GM18861 (cell line): ENCODE measurements at regions not wholly inside any gene's neighbourhood (a gene's known extent, or its start where the extent isn't known, plus 50 kb on each side); places are given as distances from the start of the nearest gene placed in this dataset.

Source experiments
- ATAC-seq: cut with Tn5 transposase; IDR thresholded peaks from one replicate; pipeline ENCODE4 v1.9.1; 2021; ENCODE audit not compliant: unreplicated experiment

GRCh38 chr6:14739827-14740226, 506.0 kb upstream of the JARID2 start:
- no peak for ATAC-seq

DNA sequence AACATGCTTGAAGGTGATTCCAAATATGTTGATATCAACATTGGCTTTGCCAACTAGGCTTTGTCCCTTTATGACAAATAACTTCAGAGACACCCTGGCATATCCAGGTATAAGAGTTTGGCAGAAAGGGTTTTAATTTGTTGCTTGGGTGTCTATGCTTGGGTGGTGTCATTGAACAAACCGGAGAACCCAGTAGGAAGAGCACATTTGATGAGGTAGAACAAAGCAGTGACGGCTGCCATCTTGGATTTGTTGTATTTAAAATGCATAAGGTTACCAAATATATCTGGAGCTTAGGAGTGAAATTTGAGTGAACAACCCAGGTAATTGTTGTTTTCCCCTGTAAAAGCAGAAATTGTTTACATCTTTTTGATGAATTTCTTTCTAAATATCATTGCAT, 503.7 kb upstream of the JARID2 start:
- ATAC-seq: no peak

- no peak for ATAC-seq
Measured at GRCh38 chr6:14742680-14743079, 503.2 kb upstream of the JARID2 start.

GRCh38 chr6:14743144-14743473, 502.8 kb upstream of the JARID2 start:
- no peak for ATAC-seq

DNA sequence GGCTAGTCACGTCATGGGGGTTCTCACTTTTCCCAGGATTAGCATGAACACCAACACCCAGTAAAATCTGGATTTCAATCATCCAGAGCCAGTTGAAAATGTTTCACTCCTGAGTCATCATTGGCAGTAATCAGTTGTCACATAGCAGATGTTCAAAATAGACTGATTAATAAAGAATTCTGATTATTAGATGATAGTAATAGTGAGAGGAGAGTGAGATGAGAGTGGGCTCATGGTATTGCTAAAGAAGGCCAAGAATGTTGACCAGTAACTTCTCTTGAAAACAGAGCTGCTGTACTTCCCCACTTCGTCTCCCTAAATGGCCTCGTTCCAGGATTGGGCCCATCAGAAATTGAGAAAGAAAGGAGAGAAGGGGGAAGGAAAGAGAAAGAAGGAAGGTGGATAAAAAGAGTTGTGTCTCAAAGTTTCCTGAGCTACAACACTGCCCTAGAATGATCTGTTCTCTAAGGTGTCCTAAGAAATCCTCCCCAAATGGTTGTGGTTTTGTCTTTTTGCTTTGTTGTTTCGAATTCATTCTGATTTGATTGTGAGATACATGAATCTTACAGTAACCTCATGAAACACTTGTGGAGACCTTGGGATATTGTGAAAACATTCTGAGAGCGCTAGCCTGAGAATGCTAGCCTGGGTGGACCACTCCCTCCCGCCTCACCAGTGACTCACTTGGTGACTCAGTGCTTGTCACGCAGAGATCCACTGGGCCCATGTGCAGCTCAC, 502.2 kb upstream of the JARID2 start:
- ATAC-seq: no peak

GRCh38 chr6:14744212-14744556, 501.7 kb upstream of the JARID2 start:
- no peak for ATAC-seq

DNA sequence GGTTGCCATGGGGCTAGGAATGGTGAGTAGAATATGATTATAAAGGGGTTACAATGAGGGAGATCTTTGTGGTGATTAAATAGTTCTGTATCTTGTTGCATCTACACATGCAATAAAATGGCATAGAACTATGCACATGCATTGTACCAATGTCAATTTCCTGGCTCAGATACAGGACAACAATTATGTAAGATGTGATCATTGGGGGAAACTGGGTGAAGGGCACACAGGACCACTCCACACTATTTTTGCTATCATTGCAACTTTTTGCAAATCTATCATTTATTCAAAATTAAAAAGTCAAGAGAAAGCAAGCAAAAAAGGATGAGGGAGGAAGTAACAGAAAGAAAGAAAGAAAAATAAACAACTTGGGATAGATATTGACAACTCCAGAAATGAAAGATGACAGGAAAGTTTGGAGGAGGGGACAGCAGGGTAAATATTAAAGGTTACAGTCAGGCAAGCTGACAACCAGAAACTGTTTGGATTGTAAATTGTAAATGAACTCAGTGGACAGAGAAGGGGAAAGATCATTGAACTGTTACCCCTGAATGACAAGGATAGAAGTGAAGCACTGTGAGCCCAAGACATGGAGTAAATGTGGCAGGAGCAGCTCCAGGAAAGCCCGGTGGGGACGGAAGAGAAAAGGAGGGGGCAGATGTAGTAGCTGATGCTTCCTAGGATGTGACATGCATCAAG, 499.6 kb upstream of the JARID2 start:
- no peak for ATAC-seq

DNA sequence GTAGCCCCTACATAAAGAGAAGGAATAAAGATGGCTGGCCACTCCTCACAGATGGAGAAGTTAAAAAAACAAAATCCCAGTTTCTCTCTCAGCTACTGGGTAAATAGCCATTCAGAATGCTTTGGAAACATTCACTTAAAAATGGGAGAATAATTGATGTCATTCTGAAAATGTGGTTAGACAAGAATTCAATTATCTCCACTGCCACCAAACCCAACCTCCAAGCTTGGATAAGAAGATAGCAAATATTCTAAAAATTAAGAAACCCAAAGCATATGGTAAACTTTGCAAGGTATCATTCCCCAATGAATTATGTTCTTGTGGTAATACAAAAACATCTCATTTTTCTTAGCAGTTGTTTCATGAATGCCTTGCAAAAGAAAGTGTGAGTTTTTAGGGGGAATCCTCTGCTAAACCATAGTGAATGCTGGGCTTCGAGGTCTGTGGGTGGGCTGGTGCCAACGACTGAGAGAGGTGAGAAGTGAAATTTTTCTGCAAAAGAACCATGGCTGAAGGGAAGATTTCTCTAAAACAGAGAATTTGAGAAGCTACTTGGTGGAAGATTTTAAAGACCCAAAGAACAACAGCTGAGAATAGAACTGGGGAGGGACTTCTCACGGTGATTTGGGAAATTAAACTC, 497.9 kb upstream of the JARID2 start:
- no peak for ATAC-seq

- ATAC-seq: no peak
Measured at GRCh38 chr6:14748679-14749078, 497.2 kb upstream of the JARID2 start.

DNA sequence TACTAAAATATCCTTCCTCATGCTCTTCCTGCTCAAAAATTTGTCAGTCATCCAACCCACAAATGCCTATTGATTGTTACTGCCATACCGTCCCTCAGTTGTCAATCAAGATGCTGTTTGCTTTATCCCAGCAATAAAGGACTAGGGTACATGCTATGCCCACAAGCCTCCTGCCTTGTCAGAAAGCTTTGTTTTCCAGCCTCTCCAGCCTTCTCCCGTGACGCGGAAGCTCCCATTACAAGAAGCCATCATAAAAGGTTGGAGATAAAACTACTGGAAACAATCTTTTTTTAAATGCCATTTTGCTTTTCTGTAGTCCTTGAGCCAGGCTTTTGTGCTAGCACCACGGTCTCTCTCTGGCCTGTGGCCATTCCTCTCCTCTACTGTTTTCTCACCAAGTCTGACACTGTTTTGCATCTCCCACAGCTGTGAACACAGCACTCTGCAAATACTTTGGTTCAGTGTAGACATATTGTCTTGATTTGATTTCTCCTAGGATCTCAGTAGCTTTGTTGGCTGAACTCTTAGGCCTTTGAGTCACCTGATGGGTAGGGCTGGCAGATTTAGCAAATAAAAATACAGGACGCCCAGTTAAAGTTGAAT, 495.7 kb upstream of the JARID2 start:
- no peak for ATAC-seq

GRCh38 chr6:14751645-14752175, 494.2 kb upstream of the JARID2 start:
- ATAC-seq: no peak

GRCh38 chr6:14754751-14755513, 490.9 kb upstream of the JARID2 start:
- ATAC-seq: peak; percentile 48

GRCh38 chr6:14756340-14756739, 489.5 kb upstream of the JARID2 start:
- ATAC-seq: no peak

GRCh38 chr6:14757014-14757413, 488.9 kb upstream of the JARID2 start:
- ATAC-seq: no peak

DNA sequence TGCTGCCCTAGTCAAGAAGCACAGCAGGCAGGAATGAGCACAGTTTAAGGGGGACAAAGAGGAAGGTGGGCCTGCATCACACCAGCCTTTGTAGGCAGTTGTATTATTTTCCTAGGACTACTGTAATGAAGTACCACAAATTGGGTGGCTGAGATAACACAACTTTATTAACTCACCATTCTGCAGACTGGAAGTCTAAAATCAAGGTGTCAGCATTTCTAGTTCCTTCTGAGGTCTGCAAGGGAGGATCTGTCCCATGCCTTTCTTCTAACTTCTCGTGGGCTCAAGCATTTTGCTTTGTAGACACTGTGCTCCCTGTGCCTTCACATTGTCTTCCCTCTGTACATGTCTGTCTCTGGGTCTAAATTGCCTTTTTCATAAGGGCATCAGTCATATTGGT, 488.5 kb upstream of the JARID2 start:
- no peak for ATAC-seq

- no peak for ATAC-seq
Measured at GRCh38 chr6:14758421-14759081, 487.3 kb upstream of the JARID2 start.

DNA sequence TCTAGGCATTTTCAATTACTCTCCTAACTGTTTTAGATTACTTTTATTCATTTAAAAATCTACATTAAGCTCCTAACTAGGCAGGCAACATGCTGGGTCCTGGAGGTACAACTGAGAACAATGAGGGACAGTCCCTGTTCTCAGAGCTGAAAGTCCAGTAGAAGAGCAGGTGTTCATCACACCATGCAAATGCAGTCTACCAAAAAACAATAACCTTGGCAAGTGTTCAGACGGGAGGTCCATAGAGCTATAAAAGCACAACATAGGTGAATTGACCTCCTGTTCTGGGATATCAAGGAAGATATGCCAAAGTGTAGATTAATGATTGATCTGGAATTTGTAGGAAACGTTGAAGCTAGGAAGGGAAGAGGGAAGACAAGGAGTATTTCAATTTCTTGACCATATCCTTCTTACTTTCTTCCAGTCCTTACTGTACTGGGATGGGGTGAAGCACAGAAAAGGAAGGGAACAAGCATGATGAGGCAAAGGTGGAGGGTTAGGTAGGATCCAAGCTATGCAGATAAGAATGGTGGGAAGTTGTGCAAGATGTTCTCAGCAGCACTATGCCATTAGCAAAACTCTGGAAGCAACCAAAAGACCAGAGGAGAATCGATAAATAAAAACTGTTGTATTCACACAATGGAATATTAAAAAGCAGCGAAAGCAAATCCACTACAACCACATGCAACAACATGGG, 485.7 kb upstream of the JARID2 start:
- ATAC-seq: no peak

DNA sequence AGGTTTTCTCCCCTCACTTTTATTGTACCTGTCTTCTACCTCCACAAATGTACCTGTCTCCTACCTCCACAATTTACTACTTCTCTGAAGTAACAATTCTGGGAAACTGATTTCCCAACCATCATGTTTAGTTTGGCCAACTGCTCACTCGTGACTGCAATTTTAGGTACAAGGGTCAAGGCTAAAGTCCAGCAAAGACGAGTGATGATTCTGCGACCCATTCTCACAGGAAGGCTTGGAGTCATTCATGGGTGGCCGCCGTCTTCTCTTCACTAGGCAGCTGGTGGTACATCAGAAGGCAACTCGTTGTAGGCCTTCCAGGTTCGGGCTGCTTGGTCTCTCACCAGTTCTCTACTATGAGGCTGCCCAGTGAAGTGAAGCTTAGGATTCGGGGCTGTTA, 483.8 kb upstream of the JARID2 start:
- no peak for ATAC-seq

- ATAC-seq: no peak
Measured at GRCh38 chr6:14763139-14763538, 482.7 kb upstream of the JARID2 start.

- no peak for ATAC-seq
Measured at GRCh38 chr6:14763616-14764015, 482.3 kb upstream of the JARID2 start.
